Gastroesophageal sphincter (tissue), 3 donors: ENCODE measurements at regions not wholly inside any gene's neighbourhood (a gene's known extent, or its start where the extent isn't known, plus 50 kb on each side); places are given as distances from the start of the nearest gene placed in this dataset.

Experiments used
- EP300 ChIP-seq: sonication (generic); formaldehyde crosslinking; IDR thresholded peaks from one replicate; pipeline ENCODE4 v1.6.1; 2017; ENCODE audit warnings: antibody characterized with exemption, mild to moderate bottlenecking
- POLR2A ChIP-seq, 2 donors: fragments of 450-650 bp; IDR thresholded peaks; one replicate each; pipeline ENCODE4 v1.6.1; 2017; ENCODE audit warnings: antibody characterized with exemption in 2 of 2, mild to moderate bottlenecking in 2 of 2, moderate library complexity in 1 of 2
- TF ChIP-seq, protein P1 (sequence below), 4 experiments: fragments of 200-600 bp in 2 of 4; fragments of 450-650 bp in 2 of 4; sonication (generic) in 1 of 4; IDR thresholded peaks; one replicate each; pipeline ENCODE4 v1.5.1; 2017 to 2019; ENCODE audit warnings: antibody characterized with exemption in 4 of 4, mild to moderate bottlenecking in 2 of 4, moderate library complexity in 2 of 4

- TF ChIP-seq POLR2A (IDR thresholded peaks at IDR 0.05) (no peak), EP300 (no peak)
- TF ChIP-seq, protein P1, sequence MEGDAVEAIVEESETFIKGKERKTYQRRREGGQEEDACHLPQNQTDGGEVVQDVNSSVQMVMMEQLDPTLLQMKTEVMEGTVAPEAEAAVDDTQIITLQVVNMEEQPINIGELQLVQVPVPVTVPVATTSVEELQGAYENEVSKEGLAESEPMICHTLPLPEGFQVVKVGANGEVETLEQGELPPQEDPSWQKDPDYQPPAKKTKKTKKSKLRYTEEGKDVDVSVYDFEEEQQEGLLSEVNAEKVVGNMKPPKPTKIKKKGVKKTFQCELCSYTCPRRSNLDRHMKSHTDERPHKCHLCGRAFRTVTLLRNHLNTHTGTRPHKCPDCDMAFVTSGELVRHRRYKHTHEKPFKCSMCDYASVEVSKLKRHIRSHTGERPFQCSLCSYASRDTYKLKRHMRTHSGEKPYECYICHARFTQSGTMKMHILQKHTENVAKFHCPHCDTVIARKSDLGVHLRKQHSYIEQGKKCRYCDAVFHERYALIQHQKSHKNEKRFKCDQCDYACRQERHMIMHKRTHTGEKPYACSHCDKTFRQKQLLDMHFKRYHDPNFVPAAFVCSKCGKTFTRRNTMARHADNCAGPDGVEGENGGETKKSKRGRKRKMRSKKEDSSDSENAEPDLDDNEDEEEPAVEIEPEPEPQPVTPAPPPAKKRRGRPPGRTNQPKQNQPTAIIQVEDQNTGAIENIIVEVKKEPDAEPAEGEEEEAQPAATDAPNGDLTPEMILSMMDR (IDR thresholded peaks at IDR 0.05), result no peak
Measured at GRCh38 chr13:93017493-93018112, 209.0 kb upstream of the GPC6 start.
